ENCODE measurements at regions not wholly inside any gene's neighbourhood (a gene's known extent, or its start where the extent isn't known, plus 50 kb on each side); places are given as distances from the start of the nearest gene placed in this dataset.

- TF ChIP-seq, protein P1, sequence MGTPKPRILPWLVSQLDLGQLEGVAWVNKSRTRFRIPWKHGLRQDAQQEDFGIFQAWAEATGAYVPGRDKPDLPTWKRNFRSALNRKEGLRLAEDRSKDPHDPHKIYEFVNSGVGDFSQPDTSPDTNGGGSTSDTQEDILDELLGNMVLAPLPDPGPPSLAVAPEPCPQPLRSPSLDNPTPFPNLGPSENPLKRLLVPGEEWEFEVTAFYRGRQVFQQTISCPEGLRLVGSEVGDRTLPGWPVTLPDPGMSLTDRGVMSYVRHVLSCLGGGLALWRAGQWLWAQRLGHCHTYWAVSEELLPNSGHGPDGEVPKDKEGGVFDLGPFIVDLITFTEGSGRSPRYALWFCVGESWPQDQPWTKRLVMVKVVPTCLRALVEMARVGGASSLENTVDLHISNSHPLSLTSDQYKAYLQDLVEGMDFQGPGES (IDR thresholded peaks at IDR 0.05; ENCODE audit: low read depth, low read length), result no peak
- no peak for TF ChIP-seq CHD2 (IDR thresholded peaks at IDR 0.05; ENCODE audit: low read length, partially characterized antibody)
- TF ChIP-seq RCOR1 (IDR thresholded peaks at IDR 0.05; ENCODE audit: low read length), result no peak
- no peak for TF ChIP-seq ELF1 (IDR thresholded peaks at IDR 0.05)
- no peak for TF ChIP-seq SMC3 (IDR thresholded peaks at IDR 0.05; ENCODE audit: low read depth, low read length)
- TF ChIP-seq CTCF (IDR thresholded peaks at IDR 0.05), result no peak
- TF ChIP-seq, protein P2, sequence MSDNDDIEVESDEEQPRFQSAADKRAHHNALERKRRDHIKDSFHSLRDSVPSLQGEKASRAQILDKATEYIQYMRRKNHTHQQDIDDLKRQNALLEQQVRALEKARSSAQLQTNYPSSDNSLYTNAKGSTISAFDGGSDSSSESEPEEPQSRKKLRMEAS (IDR thresholded peaks at IDR 0.05; ENCODE audit: low read depth), result no peak
Observed at GRCh38 chr2:128512379-128513115, 193.9 kb upstream of the HS6ST1 start (continued).

DNA sequence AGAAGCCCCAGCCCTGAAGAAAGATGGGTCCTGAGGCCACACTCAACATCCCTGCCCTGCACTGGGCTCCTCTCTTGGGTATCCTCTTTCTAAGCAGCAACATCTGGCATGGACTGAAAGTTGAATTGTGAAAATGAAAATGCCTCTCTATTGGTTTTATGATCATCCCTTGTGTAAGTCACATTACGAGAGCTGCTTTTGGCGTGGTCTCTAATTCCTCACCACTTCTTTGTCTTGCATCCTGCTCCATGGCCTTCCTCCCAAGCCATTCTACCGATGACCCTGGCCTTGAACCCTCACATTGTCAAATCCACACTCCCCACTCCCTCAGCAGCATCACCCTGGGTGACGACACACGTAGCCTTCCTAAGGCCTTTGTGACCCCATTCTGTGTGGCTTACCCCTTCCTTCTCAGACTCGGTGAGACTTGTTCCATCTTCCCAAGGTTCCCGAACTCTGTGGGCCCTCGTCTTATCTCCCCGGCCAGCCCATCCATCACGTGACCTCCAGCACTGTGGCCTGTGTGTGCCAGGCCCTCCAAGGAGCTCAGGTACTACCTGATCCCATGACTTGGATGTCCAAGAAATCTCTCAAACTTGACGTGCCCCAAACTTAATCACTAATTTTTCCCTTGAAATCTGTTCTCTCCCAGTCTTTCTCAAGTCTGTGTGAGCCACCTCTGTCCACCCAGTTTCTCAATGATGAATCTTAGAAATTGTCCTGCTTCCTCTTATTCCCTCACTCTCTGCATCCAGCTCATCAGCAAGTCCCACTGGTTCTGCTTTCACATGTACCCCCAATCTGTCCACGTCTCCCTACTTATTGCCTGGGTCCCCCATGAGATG, 194.7 kb upstream of the HS6ST1 start:
- H3K4me3 ChIP-seq (ENCODE audit: low read depth in 2 of 2, low read length in 1 of 2), result no peak overlapping the region
- TF ChIP-seq CTCF (IDR thresholded peaks at IDR 0.05), result no peak
- TF ChIP-seq RXRA (IDR thresholded peaks at IDR 0.05; ENCODE audit: borderline replicate concordance, low read depth), result no peak
- no peak for TF ChIP-seq TAF1 (IDR thresholded peaks at IDR 0.05; ENCODE audit: borderline replicate concordance, low read depth, low read length)
- TF ChIP-seq, protein P3, sequence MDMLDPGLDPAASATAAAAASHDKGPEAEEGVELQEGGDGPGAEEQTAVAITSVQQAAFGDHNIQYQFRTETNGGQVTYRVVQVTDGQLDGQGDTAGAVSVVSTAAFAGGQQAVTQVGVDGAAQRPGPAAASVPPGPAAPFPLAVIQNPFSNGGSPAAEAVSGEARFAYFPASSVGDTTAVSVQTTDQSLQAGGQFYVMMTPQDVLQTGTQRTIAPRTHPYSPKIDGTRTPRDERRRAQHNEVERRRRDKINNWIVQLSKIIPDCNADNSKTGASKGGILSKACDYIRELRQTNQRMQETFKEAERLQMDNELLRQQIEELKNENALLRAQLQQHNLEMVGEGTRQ (IDR thresholded peaks at IDR 0.05; ENCODE audit: borderline replicate concordance, low read depth, low read length), result no peak
- TF ChIP-seq FOXJ3 (CRISPR knock-in tag; IDR thresholded peaks at IDR 0.05), result no peak
- no peak for TF ChIP-seq TCF12 (IDR thresholded peaks at IDR 0.05)
- TF ChIP-seq MXI1 (IDR thresholded peaks at IDR 0.05; ENCODE audit: low read depth, low read length), result no peak
- TF ChIP-seq CHD2 (IDR thresholded peaks at IDR 0.05; ENCODE audit: low read length, partially characterized antibody), result no peak
- TF ChIP-seq EP300 (IDR thresholded peaks at IDR 0.05; ENCODE audit: borderline replicate concordance in 1 of 2, low read depth in 1 of 2, low read length in 1 of 2), result no peak
- TF ChIP-seq RCOR1 (IDR thresholded peaks at IDR 0.05; ENCODE audit: low read length), result no peak
- TF ChIP-seq YY1 (IDR thresholded peaks at IDR 0.05; ENCODE audit: low read depth), result no peak
- H4K20me1 ChIP-seq (ENCODE audit: insufficient read depth), result no peaks in the 10 kb centered on the region
- H3K27me3 ChIP-seq (ENCODE audit: insufficient read depth), result no peaks in the 10 kb centered on the region
- H3K79me2 ChIP-seq (ENCODE audit: insufficient read depth), result no peaks in the 10 kb centered on the region
- DNase-seq, result no peak
- no peaks in the 10 kb centered on the region for H3K9me2 ChIP-seq
- ChIA-PET POLR2A (no interaction called here), CTCF (interaction anchor here (0.6 kb wide), 1 partner anchor 297 kb away, joined by 3 read pairs; no protein-coding TSS in a partner anchor)
- H3K36me3 ChIP-seq (replicated peaks in 1 of 2; ENCODE audit: control insufficient read depth in 1 of 2, insufficient read depth in 2 of 2, low read length in 1 of 2), result no peaks in the 10 kb centered on the region
- no peak overlapping the region for H3K4me2 ChIP-seq
- peaks cover 0 to 9% of the 10 kb centered on the region in 2 experiments; a peak in 2 of 4 replicates for H3K4me1 ChIP-seq (ENCODE audit: control insufficient read depth in 1 of 2, insufficient read depth in 2 of 2, low read depth in 1 of 2, low read length in 1 of 2)
- H2AFZ ChIP-seq (ENCODE audit: low read depth), result no peak overlapping the region
- H3K9ac ChIP-seq, result no peak overlapping the region
- H3K27ac ChIP-seq (ENCODE audit: low read depth in 2 of 2, low read length in 1 of 2), result no peak overlapping the region; a peak in 1 of 4 replicates
- WGBS (ENCODE audit: low lambda C conversion rate), result 47% methylated on average over 12 of the region's 12 CpGs
- H3F3A ChIP-seq (replicated peaks; ENCODE audit: insufficient read depth), result no peaks in the 10 kb centered on the region
- no peaks in the 10 kb centered on the region for H3K9me3 ChIP-seq

Data from SK-N-SH (cell line).